ENCODE measurements at regions not wholly inside any gene's neighbourhood (a gene's known extent, or its start where the extent isn't known, plus 50 kb on each side); places are given as distances from the start of the nearest gene placed in this dataset.

DNA sequence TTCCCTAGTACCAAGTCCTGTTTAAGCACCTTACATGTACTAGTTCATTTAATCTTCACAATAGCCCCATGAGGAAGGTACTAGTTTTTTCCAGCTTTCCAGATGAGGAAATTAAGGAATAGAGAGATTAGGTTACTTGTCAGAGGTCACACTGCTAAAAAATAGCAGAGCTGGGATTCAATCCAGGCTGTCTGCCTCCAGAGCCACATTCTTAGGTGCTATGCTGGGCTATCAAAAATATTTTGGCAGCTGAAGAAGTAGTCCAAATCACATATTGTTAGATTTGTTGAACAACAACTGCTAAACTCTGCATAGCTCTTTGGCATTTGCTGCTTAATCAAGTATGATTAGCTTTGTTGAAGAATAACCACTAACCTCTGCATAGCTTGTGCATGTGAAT is 591.5 kb upstream of the KLF4 start:
- TF ChIP-seq EZH2 (IDR thresholded peaks at IDR 0.05; ENCODE audit: low read length) = no peak
- TF ChIP-seq, protein P1, sequence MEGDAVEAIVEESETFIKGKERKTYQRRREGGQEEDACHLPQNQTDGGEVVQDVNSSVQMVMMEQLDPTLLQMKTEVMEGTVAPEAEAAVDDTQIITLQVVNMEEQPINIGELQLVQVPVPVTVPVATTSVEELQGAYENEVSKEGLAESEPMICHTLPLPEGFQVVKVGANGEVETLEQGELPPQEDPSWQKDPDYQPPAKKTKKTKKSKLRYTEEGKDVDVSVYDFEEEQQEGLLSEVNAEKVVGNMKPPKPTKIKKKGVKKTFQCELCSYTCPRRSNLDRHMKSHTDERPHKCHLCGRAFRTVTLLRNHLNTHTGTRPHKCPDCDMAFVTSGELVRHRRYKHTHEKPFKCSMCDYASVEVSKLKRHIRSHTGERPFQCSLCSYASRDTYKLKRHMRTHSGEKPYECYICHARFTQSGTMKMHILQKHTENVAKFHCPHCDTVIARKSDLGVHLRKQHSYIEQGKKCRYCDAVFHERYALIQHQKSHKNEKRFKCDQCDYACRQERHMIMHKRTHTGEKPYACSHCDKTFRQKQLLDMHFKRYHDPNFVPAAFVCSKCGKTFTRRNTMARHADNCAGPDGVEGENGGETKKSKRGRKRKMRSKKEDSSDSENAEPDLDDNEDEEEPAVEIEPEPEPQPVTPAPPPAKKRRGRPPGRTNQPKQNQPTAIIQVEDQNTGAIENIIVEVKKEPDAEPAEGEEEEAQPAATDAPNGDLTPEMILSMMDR (optimal IDR thresholded peaks at IDR 0.05 in 1 of 3, IDR thresholded peaks at IDR 0.05 in 1 of 3, conservative IDR thresholded peaks at IDR 0.05 in 1 of 3; ENCODE audit: extremely low read depth in 1 of 3, insufficient read depth in 2 of 3, low read length in 3 of 3) = no peak
- H3K27me3 ChIP-seq (ENCODE audit: control insufficient read depth, extremely low read depth, insufficient read depth, low read length) = no peaks in the 10 kb centered on the region
- no peak overlapping the region for H3K4me2 ChIP-seq (ENCODE audit: control insufficient read depth, extremely low read depth, insufficient read depth, low read depth, low read length)
- H3K4me3 ChIP-seq (ENCODE audit: control insufficient read depth in 2 of 3, extremely low read depth in 1 of 3, insufficient read depth in 2 of 3, low read depth in 1 of 3, low read length in 3 of 3) = no peak overlapping the region
- dilution Hi-C loops (cut with MboI; ENCODE audit: extremely low pct_ligation_motif_present, low sequenced_read_pairs) = no loop called here
- no peaks in the 10 kb centered on the region for H3K79me2 ChIP-seq (ENCODE audit: control insufficient read depth, insufficient read depth, low read length)
- no peak overlapping the region for H3K27ac ChIP-seq (ENCODE audit: control insufficient read depth, insufficient read depth, low read length)
- no peak for DNase-seq (ENCODE audit: low read depth, low spot score)
- no peaks in the 10 kb centered on the region for H4K20me1 ChIP-seq (ENCODE audit: control insufficient read depth, extremely low read depth, insufficient read depth, low read length)
- H2AFZ ChIP-seq (ENCODE audit: control insufficient read depth, low read length) = no peak overlapping the region
- no peak overlapping the region for H3K9ac ChIP-seq (ENCODE audit: control insufficient read depth, extremely low read depth, insufficient read depth, low read length)
- FAIRE-seq = no peak
- no peaks in the 10 kb centered on the region for H3K4me1 ChIP-seq (ENCODE audit: control insufficient read depth, extremely low read depth, insufficient read depth, low read length)
- no peaks in the 10 kb centered on the region for H3K36me3 ChIP-seq (ENCODE audit: control insufficient read depth in 2 of 2, extremely low read depth in 1 of 2, insufficient read depth in 2 of 2, low read length in 2 of 2)
- no peaks in the 10 kb centered on the region for H3K9me3 ChIP-seq (ENCODE audit: control insufficient read depth, low read depth, low read length)
- no peaks in the 10 kb centered on the region for H3K9me1 ChIP-seq (ENCODE audit: control insufficient read depth, extremely low read depth, insufficient read depth, low read length)

DNA sequence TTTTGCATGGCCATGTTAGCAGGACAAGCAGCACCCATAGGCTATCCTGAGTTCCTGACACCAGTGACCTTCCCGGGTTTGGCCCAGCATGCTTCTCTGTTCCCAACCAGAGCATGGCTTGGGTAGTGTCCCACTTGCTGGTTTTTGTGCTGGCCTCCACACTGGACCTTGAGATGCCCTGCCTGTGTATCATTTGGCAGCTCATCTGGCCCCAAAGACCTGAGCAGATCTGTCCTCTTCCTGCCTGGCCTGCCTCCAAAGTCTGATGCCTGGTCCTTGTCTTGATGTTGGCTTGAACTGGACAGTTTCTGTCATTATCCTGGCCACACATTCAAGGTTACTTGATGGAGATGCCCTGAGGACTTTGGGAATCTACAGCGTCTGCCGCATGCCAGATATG is 590.7 kb upstream of the KLF4 start:
- dilution Hi-C loops (cut with MboI; ENCODE audit: extremely low pct_ligation_motif_present, low sequenced_read_pairs) = no loop called here
- TF ChIP-seq, protein P1 (optimal IDR thresholded peaks at IDR 0.05 in 1 of 3, IDR thresholded peaks at IDR 0.05 in 1 of 3, conservative IDR thresholded peaks at IDR 0.05 in 1 of 3; ENCODE audit: extremely low read depth in 1 of 3, insufficient read depth in 2 of 3, low read length in 3 of 3) = no peak
- TF ChIP-seq EZH2 (IDR thresholded peaks at IDR 0.05; ENCODE audit: low read length) = no peak
- no peak overlapping the region for H3K4me2 ChIP-seq (ENCODE audit: control insufficient read depth, extremely low read depth, insufficient read depth, low read depth, low read length)
- H3K4me1 ChIP-seq (ENCODE audit: control insufficient read depth, extremely low read depth, insufficient read depth, low read length) = no peaks in the 10 kb centered on the region
- no peak for FAIRE-seq
- no peak overlapping the region for H2AFZ ChIP-seq (ENCODE audit: control insufficient read depth, low read length)
- H3K79me2 ChIP-seq (ENCODE audit: control insufficient read depth, insufficient read depth, low read length) = no peaks in the 10 kb centered on the region
- no peak for DNase-seq (ENCODE audit: low read depth, low spot score)
- no peak overlapping the region for H3K9ac ChIP-seq (ENCODE audit: control insufficient read depth, extremely low read depth, insufficient read depth, low read length)
- H3K27ac ChIP-seq (ENCODE audit: control insufficient read depth, insufficient read depth, low read length) = no peak overlapping the region
- no peaks in the 10 kb centered on the region for H3K36me3 ChIP-seq (ENCODE audit: control insufficient read depth in 2 of 2, extremely low read depth in 1 of 2, insufficient read depth in 2 of 2, low read length in 2 of 2)
- no peak overlapping the region for H3K4me3 ChIP-seq (ENCODE audit: control insufficient read depth in 2 of 3, extremely low read depth in 1 of 3, insufficient read depth in 2 of 3, low read depth in 1 of 3, low read length in 3 of 3)
- H3K9me3 ChIP-seq (ENCODE audit: control insufficient read depth, low read depth, low read length) = no peaks in the 10 kb centered on the region
- no peaks in the 10 kb centered on the region for H3K9me1 ChIP-seq (ENCODE audit: control insufficient read depth, extremely low read depth, insufficient read depth, low read length)
- no peaks in the 10 kb centered on the region for H4K20me1 ChIP-seq (ENCODE audit: control insufficient read depth, extremely low read depth, insufficient read depth, low read length)
- H3K27me3 ChIP-seq (ENCODE audit: control insufficient read depth, extremely low read depth, insufficient read depth, low read length) = no peaks in the 10 kb centered on the region

All from keratinocyte (primary cell).